ENCODE measurements at regions not wholly inside any gene's neighbourhood (a gene's known extent, or its start where the extent isn't known, plus 50 kb on each side); places are given as distances from the start of the nearest gene placed in this dataset.
A peak's percentile ranks its signal among the peaks of the same experiment; 100 is the strongest.

DNA sequence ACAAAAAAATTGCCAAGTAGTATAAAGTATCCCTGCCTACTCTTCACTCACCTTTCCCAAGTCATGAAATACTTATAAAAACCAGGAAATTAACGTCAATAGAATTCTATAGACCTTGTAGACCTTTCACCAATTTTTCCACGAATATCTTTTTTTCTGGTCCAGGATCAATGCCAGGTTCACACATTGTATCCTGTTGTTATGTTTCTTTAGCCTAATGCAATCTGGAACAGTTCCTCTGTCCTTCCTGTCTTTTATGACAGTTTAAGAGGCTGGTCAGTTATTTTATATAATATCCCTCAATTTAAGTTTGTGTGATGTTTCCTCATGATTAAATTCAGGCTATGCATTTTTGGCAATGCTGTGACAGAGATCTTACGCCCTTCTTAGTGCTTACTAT is 63.2 kb upstream of the MAGI1 start:
- Histone ChIP-seq H3K27ac (ENCODE audit: low read depth, low read length) (no peak overlapping the region), H3K27me3 (ENCODE audit: control insufficient read depth in 1 of 2, insufficient read depth in 2 of 2, low read length in 2 of 2) (no peaks in the 10 kb centered on the region), H3K4me1 (ENCODE audit: control insufficient read depth in 1 of 2, insufficient read depth in 2 of 2, low read length in 2 of 2) (no peaks in the 10 kb centered on the region), H3K9ac (ENCODE audit: low read depth in 1 of 2, low read length in 2 of 2) (no peak overlapping the region), H3K36me3 (ENCODE audit: control insufficient read depth in 1 of 2, insufficient read depth in 2 of 2, low read length in 2 of 2) (no peaks in the 10 kb centered on the region), H3K4me3 (ENCODE audit: low read depth in 1 of 2, low read length in 2 of 2) (no peak overlapping the region), H3K9me3 (ENCODE audit: control insufficient read depth in 1 of 2, low read length in 2 of 2) (no peaks in the 10 kb centered on the region)

DNA sequence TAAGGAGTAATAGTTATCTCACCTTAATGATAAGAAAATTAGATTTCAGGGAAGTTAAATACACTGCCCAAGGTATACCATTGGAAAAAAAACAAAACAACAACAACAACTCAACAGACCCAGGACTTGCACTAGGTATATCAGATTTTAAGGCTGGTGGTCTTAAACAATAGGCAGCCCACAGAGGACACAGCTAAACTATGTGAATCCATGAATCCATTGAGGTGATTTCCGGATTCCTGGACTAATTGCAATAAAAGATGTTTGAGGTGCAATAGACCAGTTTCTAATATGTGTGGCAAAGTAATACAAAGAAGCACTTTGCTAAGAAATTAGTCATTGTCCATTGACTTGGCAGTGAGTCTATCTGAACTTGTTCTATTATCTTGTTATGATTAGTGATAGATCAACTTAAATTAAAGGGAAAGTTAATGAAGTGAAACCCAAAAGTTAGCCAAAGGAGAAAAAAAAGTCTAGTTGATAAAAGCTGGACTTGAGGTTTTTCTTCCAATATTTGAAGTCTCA is 60.9 kb upstream of the MAGI1 start:
- Histone ChIP-seq H3K4me1 (ENCODE audit: control insufficient read depth in 1 of 2, insufficient read depth in 2 of 2, low read length in 2 of 2) (no peaks in the 10 kb centered on the region), H3K36me3 (ENCODE audit: control insufficient read depth in 1 of 2, insufficient read depth in 2 of 2, low read length in 2 of 2) (no peaks in the 10 kb centered on the region), H3K4me3 (ENCODE audit: low read depth in 1 of 2, low read length in 2 of 2) (no peak overlapping the region), H3K9me3 (ENCODE audit: control insufficient read depth in 1 of 2, low read length in 2 of 2) (no peaks in the 10 kb centered on the region), H3K27me3 (ENCODE audit: control insufficient read depth in 1 of 2, insufficient read depth in 2 of 2, low read length in 2 of 2) (no peaks in the 10 kb centered on the region), H3K27ac (ENCODE audit: low read depth, low read length) (no peak overlapping the region), H3K9ac (ENCODE audit: low read depth in 1 of 2, low read length in 2 of 2) (no peak overlapping the region)

DNA sequence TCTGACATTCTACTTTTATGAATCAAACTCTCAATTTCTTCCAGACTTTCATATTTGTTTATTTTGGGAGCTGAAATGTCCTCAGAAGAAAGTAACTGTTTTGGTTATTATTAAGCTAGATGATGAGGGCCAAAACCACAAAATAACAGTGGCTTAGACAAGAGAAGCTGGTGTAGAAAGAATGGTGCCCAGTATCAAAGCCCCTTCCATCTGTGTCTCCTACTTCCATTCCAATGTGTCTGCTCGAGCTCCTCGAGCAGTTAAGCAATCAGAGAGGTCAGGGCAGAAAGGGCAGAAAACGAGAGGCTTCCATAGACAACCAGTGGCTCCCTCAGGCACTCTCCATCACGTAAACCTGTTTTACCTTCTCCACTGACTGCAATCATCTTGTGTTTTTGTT is 59.7 kb upstream of the MAGI1 start:
- H3K36me3 ChIP-seq (ENCODE audit: control insufficient read depth in 1 of 2, insufficient read depth in 2 of 2, low read length in 2 of 2): no peaks in the 10 kb centered on the region
- H3K4me3 ChIP-seq (ENCODE audit: low read depth in 1 of 2, low read length in 2 of 2): no peak overlapping the region
- H3K9me3 ChIP-seq (ENCODE audit: control insufficient read depth in 1 of 2, low read length in 2 of 2): no peaks in the 10 kb centered on the region
- H3K9ac ChIP-seq (ENCODE audit: low read depth in 1 of 2, low read length in 2 of 2): no peak overlapping the region
- H3K27me3 ChIP-seq (ENCODE audit: control insufficient read depth in 1 of 2, insufficient read depth in 2 of 2, low read length in 2 of 2): no peaks in the 10 kb centered on the region
- no peaks in the 10 kb centered on the region for H3K4me1 ChIP-seq (ENCODE audit: control insufficient read depth in 1 of 2, insufficient read depth in 2 of 2, low read length in 2 of 2)
- no peak overlapping the region for H3K27ac ChIP-seq (ENCODE audit: low read depth, low read length)

DNA sequence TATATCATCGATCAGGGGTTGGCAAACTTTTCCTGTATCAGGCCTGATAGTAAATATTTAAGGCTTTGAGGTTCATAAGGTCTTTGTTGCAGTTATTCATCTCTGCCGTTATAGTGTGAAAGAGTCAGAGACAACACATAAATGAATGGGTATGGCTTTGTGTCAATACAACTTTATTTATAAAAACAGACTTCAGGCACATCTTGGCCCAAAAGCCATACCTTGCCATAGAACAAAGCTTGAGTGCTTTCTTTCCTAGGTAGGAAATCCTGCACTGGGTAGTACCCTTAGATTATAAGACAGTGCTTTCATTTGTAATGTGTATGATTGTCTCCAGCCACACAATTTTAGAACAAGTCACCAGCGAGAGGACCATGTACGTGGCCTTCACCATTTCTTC is 58.9 kb upstream of the MAGI1 start:
- Histone ChIP-seq H3K9ac (ENCODE audit: low read depth in 1 of 2, low read length in 2 of 2) (no peak overlapping the region), H3K27ac (ENCODE audit: low read depth, low read length) (no peak overlapping the region), H3K4me3 (ENCODE audit: low read depth in 1 of 2, low read length in 2 of 2) (no peak overlapping the region), H3K36me3 (ENCODE audit: control insufficient read depth in 1 of 2, insufficient read depth in 2 of 2, low read length in 2 of 2) (no peaks in the 10 kb centered on the region), H3K9me3 (ENCODE audit: control insufficient read depth in 1 of 2, low read length in 2 of 2) (no peaks in the 10 kb centered on the region), H3K4me1 (ENCODE audit: control insufficient read depth in 1 of 2, insufficient read depth in 2 of 2, low read length in 2 of 2) (no peaks in the 10 kb centered on the region), H3K27me3 (ENCODE audit: control insufficient read depth in 1 of 2, insufficient read depth in 2 of 2, low read length in 2 of 2) (no peaks in the 10 kb centered on the region)

DNA sequence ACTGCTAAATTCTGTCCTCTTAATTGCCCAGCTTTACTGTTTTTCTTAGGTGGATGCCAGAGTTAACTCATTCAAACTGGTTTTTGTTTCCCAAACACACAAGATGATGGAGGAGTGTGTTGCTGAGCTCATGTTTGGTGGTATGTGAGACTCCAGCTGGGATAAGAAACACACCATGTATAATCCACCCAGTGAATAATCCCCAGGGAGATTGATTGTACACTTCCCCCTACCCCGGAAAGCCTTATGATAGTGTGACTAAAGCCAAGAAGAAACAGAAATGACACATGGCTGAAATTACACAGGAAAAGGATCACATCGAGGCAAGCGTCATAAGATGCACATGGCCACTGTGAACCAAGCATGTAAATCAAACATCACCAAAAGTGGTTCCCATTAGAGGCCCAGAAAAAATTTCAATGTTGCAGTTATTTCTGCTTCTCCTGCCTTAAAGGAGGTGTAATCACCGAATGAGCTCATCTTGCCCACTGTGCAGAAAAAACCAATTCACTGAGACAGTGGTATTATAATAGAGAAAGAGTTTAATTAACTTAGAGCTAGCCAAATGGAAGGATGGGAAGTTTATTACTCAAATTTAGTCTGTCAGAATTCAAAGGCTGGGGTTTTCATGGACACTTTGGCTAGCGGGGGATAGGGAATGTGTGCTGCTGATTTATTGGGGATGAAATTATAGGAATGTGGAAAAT is 56.7 kb upstream of the MAGI1 start:
- Histone ChIP-seq H3K27ac (ENCODE audit: low read depth, low read length) (no peak overlapping the region), H3K4me3 (ENCODE audit: low read depth in 1 of 2, low read length in 2 of 2) (no peak overlapping the region), H3K4me1 (ENCODE audit: control insufficient read depth in 1 of 2, insufficient read depth in 2 of 2, low read length in 2 of 2) (no peaks in the 10 kb centered on the region), H3K9me3 (ENCODE audit: control insufficient read depth in 1 of 2, low read length in 2 of 2) (no peaks in the 10 kb centered on the region), H3K36me3 (ENCODE audit: control insufficient read depth in 1 of 2, insufficient read depth in 2 of 2, low read length in 2 of 2) (no peaks in the 10 kb centered on the region), H3K9ac (ENCODE audit: low read depth in 1 of 2, low read length in 2 of 2) (no peak overlapping the region), H3K27me3 (ENCODE audit: control insufficient read depth in 1 of 2, insufficient read depth in 2 of 2, low read length in 2 of 2) (no peaks in the 10 kb centered on the region)

GRCh38 chr3:66093981-66094380 is 55.3 kb upstream of the MAGI1 start:
- no peak overlapping the region for H3K4me3 ChIP-seq (ENCODE audit: low read depth in 1 of 2, low read length in 2 of 2)
- no peaks in the 10 kb centered on the region for H3K36me3 ChIP-seq (ENCODE audit: control insufficient read depth in 1 of 2, insufficient read depth in 2 of 2, low read length in 2 of 2)
- no peak overlapping the region for H3K9ac ChIP-seq (ENCODE audit: low read depth in 1 of 2, low read length in 2 of 2)

DNA sequence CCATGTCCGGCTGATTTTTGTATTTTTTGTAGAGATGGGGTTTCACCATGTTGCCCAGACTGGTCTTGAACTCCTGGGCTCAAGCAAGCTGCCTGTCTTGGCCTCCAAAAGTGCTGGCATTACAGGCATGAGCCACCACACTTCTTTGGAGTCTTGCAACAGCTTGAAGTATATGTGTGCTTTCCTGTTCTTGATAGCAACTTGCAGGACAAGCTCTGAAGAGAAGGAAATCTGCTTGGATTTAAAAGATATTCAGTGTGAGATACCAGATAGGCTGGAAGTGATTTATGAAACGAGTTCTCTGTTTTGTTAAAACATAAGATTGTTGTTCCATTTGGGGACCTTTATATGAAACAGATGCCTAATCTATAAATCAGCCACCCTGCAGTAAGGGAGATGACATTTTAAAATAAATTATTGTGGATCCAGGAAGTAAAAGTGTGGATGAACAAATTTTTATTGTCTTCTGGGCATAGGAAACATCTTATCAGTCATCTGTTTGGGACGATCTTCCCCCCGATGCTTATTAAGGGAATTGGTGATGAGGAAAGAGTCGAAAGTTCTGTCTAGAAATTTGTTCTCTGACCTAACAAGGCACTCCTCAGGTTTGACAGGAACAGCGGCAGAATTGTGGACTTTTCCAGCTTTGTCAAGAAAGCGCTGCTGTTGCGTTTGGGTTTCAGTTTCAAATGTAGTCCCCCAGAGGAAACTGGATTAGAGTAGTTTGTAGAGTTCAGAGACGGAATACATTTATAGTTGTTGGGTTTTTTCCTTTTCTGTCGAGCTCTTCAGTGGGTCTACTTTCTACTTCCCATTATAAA is 53.7 kb upstream of the MAGI1 start:
- Histone ChIP-seq H3K27me3 (ENCODE audit: control insufficient read depth in 1 of 2, insufficient read depth in 2 of 2, low read length in 2 of 2) (no peaks in the 10 kb centered on the region), H3K4me1 (ENCODE audit: control insufficient read depth in 1 of 2, insufficient read depth in 2 of 2, low read length in 2 of 2) (no peaks in the 10 kb centered on the region), H3K27ac (ENCODE audit: low read depth, low read length) (no peak overlapping the region), H3K9ac (ENCODE audit: low read depth in 1 of 2, low read length in 2 of 2) (no peak overlapping the region), H3K9me3 (ENCODE audit: control insufficient read depth in 1 of 2, low read length in 2 of 2) (no peaks in the 10 kb centered on the region), H3K36me3 (ENCODE audit: control insufficient read depth in 1 of 2, insufficient read depth in 2 of 2, low read length in 2 of 2) (no peaks in the 10 kb centered on the region), H3K4me3 (ENCODE audit: low read depth in 1 of 2, low read length in 2 of 2) (peak overlapping the region in 1 of 2 donors; percentile 16)

More at GRCh38 chr3:66093981-66094380, 55.3 kb upstream of the MAGI1 start:
- Histone ChIP-seq H3K27ac (ENCODE audit: low read depth, low read length) (no peak overlapping the region), H3K27me3 (ENCODE audit: control insufficient read depth in 1 of 2, insufficient read depth in 2 of 2, low read length in 2 of 2) (no peaks in the 10 kb centered on the region), H3K4me1 (ENCODE audit: control insufficient read depth in 1 of 2, insufficient read depth in 2 of 2, low read length in 2 of 2) (no peaks in the 10 kb centered on the region), H3K9me3 (ENCODE audit: control insufficient read depth in 1 of 2, low read length in 2 of 2) (no peaks in the 10 kb centered on the region)
